Mesendoderm (in vitro differentiated cells): ENCODE measurements at regions not wholly inside any gene's neighbourhood (a gene's known extent, or its start where the extent isn't known, plus 50 kb on each side); places are given as distances from the start of the nearest gene placed in this dataset.
A peak's percentile ranks its signal among the peaks of the same experiment; 100 is the strongest.

ENCODE experiments used
- DNase-seq: peaks from one replicate; pipeline ENCODE4 v3.0.0; 2013
- H2AK5ac ChIP-seq: 2 replicates; pipeline ENCODE4 v1.6.1; 2013; ENCODE audit warnings: low read length, inconsistent platforms
- H2BK120ac ChIP-seq: 2 replicates; pipeline ENCODE4 v1.6.1; 2013; ENCODE audit warnings: low read depth, mild to moderate bottlenecking, low read length, moderate library complexity, mixed read lengths
- H2BK15ac ChIP-seq: replicated peaks from 2 replicates; pipeline ENCODE4 v1.6.1; 2013; ENCODE audit warnings: low read depth, mild to moderate bottlenecking, moderate library complexity
- H2BK5ac ChIP-seq: 2 replicates; pipeline ENCODE4 v1.6.1; 2013; ENCODE audit warnings: low read length, inconsistent platforms
- H3K18ac ChIP-seq: 2 replicates; pipeline ENCODE4 v1.6.1; 2013; ENCODE audit warnings: mild to moderate bottlenecking, low read length, mixed read lengths
- H3K23ac ChIP-seq: one replicate; pipeline ENCODE4 v1.6.1; 2013; ENCODE audit warnings: low read length
- H3K27ac ChIP-seq: 2 replicates; pipeline ENCODE4 v1.5.1; 2013; ENCODE audit warnings: low read depth, mild to moderate bottlenecking, inconsistent platforms, low read length, moderate library complexity
- H3K27me3 ChIP-seq: 2 replicates; pipeline ENCODE4 v1.6.1; 2013; ENCODE audit warnings: low read length, control low read depth, mild to moderate bottlenecking, inconsistent platforms; ENCODE audit not compliant: insufficient read depth, poor library complexity
- H3K36me3 ChIP-seq: 2 replicates; pipeline ENCODE4 v1.6.1; 2013; ENCODE audit warnings: low read length, inconsistent platforms; ENCODE audit not compliant: control insufficient read depth, insufficient read depth
- H3K4ac ChIP-seq: one replicate; pipeline ENCODE4 v1.6.1; 2013; ENCODE audit warnings: low read depth, mild to moderate bottlenecking, low read length, moderate library complexity
- H3K4me1 ChIP-seq: 2 replicates; pipeline ENCODE4 v1.6.1; 2013; ENCODE audit warnings: low read depth, low read length, inconsistent platforms; ENCODE audit not compliant: control insufficient read depth
- H3K4me2 ChIP-seq: 2 replicates; pipeline ENCODE4 v1.6.1; 2013; ENCODE audit warnings: low read length
- H3K4me3 ChIP-seq: 2 replicates; pipeline ENCODE4 v1.5.1; 2013; ENCODE audit warnings: mild to moderate bottlenecking, low read length
- H3K56ac ChIP-seq: one replicate; pipeline ENCODE4 v1.6.1; 2013; ENCODE audit warnings: low read length
- H3K79me1 ChIP-seq: 2 replicates; pipeline ENCODE4 v1.6.1; 2013; ENCODE audit warnings: low read length, inconsistent platforms
- H3K79me2 ChIP-seq: 2 replicates; pipeline ENCODE4 v1.6.1; 2013; ENCODE audit warnings: mild to moderate bottlenecking, low read length; ENCODE audit not compliant: control insufficient read depth, insufficient read depth
- H3K9ac ChIP-seq: 2 replicates; pipeline ENCODE4 v1.6.1; 2013; ENCODE audit warnings: low read length, inconsistent platforms
- H4K5ac ChIP-seq: one replicate; pipeline ENCODE4 v1.6.1; 2013; ENCODE audit warnings: low read length
- H4K8ac ChIP-seq: one replicate; pipeline ENCODE4 v1.6.1; 2013; ENCODE audit warnings: low read depth, mild to moderate bottlenecking, control low read depth, low read length, moderate library complexity
- WGBS: extraction: QIAGEN DNeasy Blood & Tissue Kit; methylation state at CpG from one replicate; pipeline ENCODE4 v1.1.7; 2013; ENCODE audit warnings: low lambda C conversion rate, missing lambda C conversion rate; ENCODE audit not compliant: insufficient coverage; ENCODE audit errors: extremely low coverage; 5-methylcytosine and 5-hydroxymethylcytosine counted together

DNA sequence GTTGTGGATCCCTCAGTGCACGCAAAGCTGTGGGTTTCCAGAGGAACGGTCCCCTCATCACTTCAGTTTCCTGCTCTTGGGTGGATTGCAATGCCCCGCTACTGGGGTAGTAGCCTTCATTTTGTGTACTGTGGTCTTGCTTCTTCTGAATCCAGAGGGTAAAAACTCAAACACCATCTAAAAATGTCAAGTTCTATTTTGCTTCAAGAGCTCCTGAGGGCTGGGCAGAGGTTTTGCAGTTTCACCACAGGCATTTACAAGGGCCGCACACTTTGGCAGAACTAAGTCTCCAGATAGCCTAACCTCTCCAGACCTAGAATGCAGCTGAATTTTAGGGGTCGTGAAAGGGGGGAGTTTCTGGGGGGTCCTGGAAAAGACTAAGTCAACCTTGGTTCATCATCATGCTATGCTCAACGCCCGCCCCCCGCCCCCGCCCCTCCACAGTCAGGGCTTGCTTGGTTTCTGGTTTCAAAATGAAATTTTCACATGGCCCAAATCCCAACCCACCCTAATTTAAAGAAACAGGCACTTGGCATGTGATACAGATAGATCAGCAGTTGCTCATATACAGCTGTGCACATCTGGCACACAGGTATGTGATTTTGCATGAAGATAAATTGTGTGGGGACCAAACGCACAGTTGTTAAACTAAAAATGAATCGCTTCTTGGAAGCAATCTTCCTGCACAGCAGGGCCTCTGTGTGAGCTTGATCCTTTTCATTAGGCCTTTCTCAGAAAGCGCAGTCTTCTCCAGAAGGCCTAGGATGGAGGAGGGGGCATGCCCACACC, 329.6 kb downstream of the OSR1 start:
- Histone ChIP-seq H3K23ac (no peak overlapping the region), H4K5ac (no peak overlapping the region), H2BK15ac (no peak overlapping the region), H3K4me2 (no peak overlapping the region), H2BK5ac (no peak overlapping the region), H2BK120ac (no peak overlapping the region), H3K4ac (no peak overlapping the region), H3K27me3 (no peaks in the 10 kb centered on the region), H3K56ac (no peak overlapping the region), H3K36me3 (no peaks in the 10 kb centered on the region), H2AK5ac (no peak overlapping the region), H3K4me3 (no peak overlapping the region), H3K27ac (no peak overlapping the region), H3K4me1 (no peaks in the 10 kb centered on the region), H3K79me2 (no peaks in the 10 kb centered on the region), H3K79me1 (no peaks in the 10 kb centered on the region), H3K18ac (no peak overlapping the region), H4K8ac (peak overlapping the region; percentile 76), H3K9ac (no peak overlapping the region)
- WGBS, result no CpG with 5 or more reads among the region's 12 CpGs
- DNase-seq, result no peak

GRCh38 chr2:19027626-19028025, 330.8 kb downstream of the OSR1 start:
- DNase-seq, result no peak
- no peaks in the 10 kb centered on the region for H3K79me2 ChIP-seq
- H3K27ac ChIP-seq, result no peak overlapping the region
- H4K8ac ChIP-seq, result no peak overlapping the region
- H2AK5ac ChIP-seq, result no peak overlapping the region
- H3K36me3 ChIP-seq, result no peaks in the 10 kb centered on the region
- no peak overlapping the region for H2BK120ac ChIP-seq
- no peaks in the 10 kb centered on the region for H3K4me1 ChIP-seq
- no peak overlapping the region for H2BK15ac ChIP-seq
- H3K27me3 ChIP-seq, result no peaks in the 10 kb centered on the region
- no peak overlapping the region for H3K23ac ChIP-seq
- no peak overlapping the region for H4K5ac ChIP-seq
- no peak overlapping the region for H3K4me2 ChIP-seq
- no peak overlapping the region for H3K4ac ChIP-seq
- no peak overlapping the region for H3K9ac ChIP-seq
- H3K18ac ChIP-seq, result no peak overlapping the region
- no peak overlapping the region for H3K56ac ChIP-seq
- no peaks in the 10 kb centered on the region for H3K79me1 ChIP-seq
- no peak overlapping the region for H2BK5ac ChIP-seq
- H3K4me3 ChIP-seq, result no peak overlapping the region
- WGBS, result no CpG with 5 or more reads among the region's 5 CpGs

- H3K79me2 ChIP-seq, result no peaks in the 10 kb centered on the region
- no peak overlapping the region for H3K18ac ChIP-seq
- WGBS, result no CpG with 5 or more reads among the region's 2 CpGs
- no peak overlapping the region for H3K9ac ChIP-seq
- H3K4me1 ChIP-seq, result no peaks in the 10 kb centered on the region
- H3K36me3 ChIP-seq, result no peaks in the 10 kb centered on the region
- no peak overlapping the region for H2BK120ac ChIP-seq
- no peak overlapping the region for H3K4ac ChIP-seq
- no peak overlapping the region for H2BK5ac ChIP-seq
- no peak overlapping the region for H3K56ac ChIP-seq
- no peak overlapping the region for H4K5ac ChIP-seq
- H4K8ac ChIP-seq, result no peak overlapping the region
- H3K23ac ChIP-seq, result no peak overlapping the region
- DNase-seq, result no peak
- H2AK5ac ChIP-seq, result no peak overlapping the region
- no peaks in the 10 kb centered on the region for H3K79me1 ChIP-seq
- no peak overlapping the region for H3K4me3 ChIP-seq
- no peak overlapping the region for H3K27ac ChIP-seq
- H3K27me3 ChIP-seq, result no peaks in the 10 kb centered on the region
- H2BK15ac ChIP-seq, result no peak overlapping the region
- H3K4me2 ChIP-seq, result no peak overlapping the region
Observed at GRCh38 chr2:19026261-19026660, 332.2 kb downstream of the OSR1 start.

DNA sequence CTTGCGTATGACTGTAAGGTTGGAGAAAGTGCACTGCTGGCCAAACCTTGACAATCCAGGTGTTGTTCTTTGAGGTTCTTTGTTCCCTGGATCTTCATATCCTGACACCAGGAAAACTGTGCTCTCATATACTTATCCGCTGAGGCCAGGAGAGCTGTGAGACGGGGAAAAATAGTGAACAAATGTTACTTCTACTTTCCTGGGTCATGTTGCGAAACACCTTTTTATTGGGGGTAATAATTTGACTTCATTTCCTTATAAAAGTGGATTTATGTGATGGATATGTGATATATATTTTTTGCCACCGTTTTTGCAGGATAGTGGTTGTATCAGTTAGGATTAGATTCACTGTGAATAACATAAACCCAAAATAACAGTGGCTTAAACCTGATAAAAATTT, 336.1 kb downstream of the OSR1 start:
- H3K4ac ChIP-seq, result no peak overlapping the region
- H2BK5ac ChIP-seq, result no peak overlapping the region
- H4K5ac ChIP-seq, result no peak overlapping the region
- no peaks in the 10 kb centered on the region for H3K36me3 ChIP-seq
- H3K4me1 ChIP-seq, result no peaks in the 10 kb centered on the region
- no peak overlapping the region for H3K4me2 ChIP-seq
- H3K9ac ChIP-seq, result no peak overlapping the region
- DNase-seq, result no peak
- H2BK15ac ChIP-seq, result no peak overlapping the region
- H3K79me2 ChIP-seq, result no peaks in the 10 kb centered on the region
- no peak overlapping the region for H2AK5ac ChIP-seq
- no peak overlapping the region for H3K27ac ChIP-seq
- no peaks in the 10 kb centered on the region for H3K27me3 ChIP-seq
- no peak overlapping the region for H2BK120ac ChIP-seq
- no peak overlapping the region for H4K8ac ChIP-seq
- no peaks in the 10 kb centered on the region for H3K79me1 ChIP-seq
- no peak overlapping the region for H3K56ac ChIP-seq
- no peak overlapping the region for H3K18ac ChIP-seq
- no peak overlapping the region for H3K4me3 ChIP-seq
- no peak overlapping the region for H3K23ac ChIP-seq
- 100% methylated on average over 1 of the region's 5 CpGs for WGBS

GRCh38 chr2:19021721-19022120, 336.7 kb downstream of the OSR1 start:
- no peak overlapping the region for H3K9ac ChIP-seq
- WGBS, result no CpG with 5 or more reads among the region's 5 CpGs
- no peak overlapping the region for H2BK5ac ChIP-seq
- no peak overlapping the region for H2BK15ac ChIP-seq
- no peak overlapping the region for H2AK5ac ChIP-seq
- no peak overlapping the region for H3K23ac ChIP-seq
- no peak overlapping the region for H4K5ac ChIP-seq
- H3K27ac ChIP-seq, result no peak overlapping the region
- no peaks in the 10 kb centered on the region for H3K79me2 ChIP-seq
- H3K56ac ChIP-seq, result no peak overlapping the region
- H2BK120ac ChIP-seq, result no peak overlapping the region
- H4K8ac ChIP-seq, result no peak overlapping the region
- no peaks in the 10 kb centered on the region for H3K36me3 ChIP-seq
- DNase-seq, result no peak
- H3K4me3 ChIP-seq, result no peak overlapping the region
- H3K18ac ChIP-seq, result no peak overlapping the region
- H3K4me1 ChIP-seq, result no peaks in the 10 kb centered on the region
- no peak overlapping the region for H3K4me2 ChIP-seq
- H3K4ac ChIP-seq, result no peak overlapping the region
- no peaks in the 10 kb centered on the region for H3K27me3 ChIP-seq
- no peaks in the 10 kb centered on the region for H3K79me1 ChIP-seq

DNA sequence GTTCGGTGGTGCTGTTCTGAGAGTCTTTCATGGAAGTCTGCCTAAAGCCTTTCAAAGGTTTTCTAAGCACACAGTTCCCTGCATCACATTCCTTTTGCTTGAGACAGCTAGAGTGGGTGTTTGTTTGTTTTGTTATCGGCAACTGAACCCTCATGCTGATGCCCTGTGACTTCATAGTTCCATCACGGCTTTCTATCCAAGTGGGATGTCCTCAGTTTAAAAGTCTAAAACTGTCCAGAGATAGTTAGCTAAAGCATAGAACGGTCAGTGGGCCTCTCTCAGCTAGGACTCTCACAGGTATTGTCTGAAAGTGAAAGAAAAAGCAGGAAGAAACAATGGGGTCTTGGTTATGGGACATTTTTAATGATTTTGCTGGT, 337.3 kb downstream of the OSR1 start:
- DNase-seq, result peak; percentile 50
- Histone ChIP-seq H3K79me1 (no peaks in the 10 kb centered on the region), H2BK120ac (no peak overlapping the region), H3K4ac (no peak overlapping the region), H2BK15ac (no peak overlapping the region), H3K36me3 (no peaks in the 10 kb centered on the region), H3K27me3 (no peaks in the 10 kb centered on the region), H3K23ac (no peak overlapping the region), H3K4me1 (no peaks in the 10 kb centered on the region), H3K27ac (no peak overlapping the region), H3K56ac (no peak overlapping the region), H3K18ac (no peak overlapping the region), H3K9ac (no peak overlapping the region), H2BK5ac (no peak overlapping the region), H2AK5ac (no peak overlapping the region), H4K8ac (no peak overlapping the region), H3K79me2 (no peaks in the 10 kb centered on the region), H3K4me2 (no peak overlapping the region), H3K4me3 (no peak overlapping the region), H4K5ac (no peak overlapping the region)
- no CpG with 5 or more reads among the region's 4 CpGs for WGBS
